IMR-90 (cell line): ENCODE measurements at regions not wholly inside any gene's neighbourhood (a gene's known extent, or its start where the extent isn't known, plus 50 kb on each side); places are given as distances from the start of the nearest gene placed in this dataset.

Experiments used
- ATAC-seq: fragments of 200-7000 bp; cut with Tn5 transposase; 2 replicates; pipeline ENCODE4 v1.9.1; 2020; ENCODE audit warnings: low read depth, mild to moderate bottlenecking, moderate library complexity
- BruUV-seq: library from RNA; stranded (reverse); fragments of 400-500 nt; replicated peaks from 2 replicates; lab custom pipeline; 2021; lab: Mats Ljungman, UMichigan
- CTCF ChIA-PET: fragments of 300-600 bp; formaldehyde crosslinking; extraction: SDS; loops from one replicate; lab custom pipeline; 2021; ENCODE audit warnings: antibody characterized with exemption; lab: Yijun Ruan, JAX
- POLR2A ChIA-PET: fragments of 300-600 bp; sonication (Branson Sonifier 250); formaldehyde crosslinking; loops from one replicate; lab custom pipeline; 2022; ENCODE audit warnings: antibody characterized with exemption; ENCODE audit not compliant: unreplicated experiment; lab: Charles Lee
- DNase-seq: peaks from one replicate; pipeline ENCODE4 v3.0.0; 2013
- H2AFZ ChIP-seq: replicated peaks from 2 replicates; pipeline ENCODE3; 2013; ENCODE audit warnings: low read length, mild to moderate bottlenecking; ENCODE audit not compliant: poor library complexity
- H2AK5ac ChIP-seq: 2 replicates; pipeline ENCODE4 v1.6.1; 2013; ENCODE audit warnings: low read depth, low read length, inconsistent platforms
- H2AK9ac ChIP-seq: replicated peaks from 2 replicates; pipeline ENCODE3; 2013; ENCODE audit warnings: mild to moderate bottlenecking, low read depth, low read length, moderate library complexity; ENCODE audit not compliant: poor library complexity
- H2BK120ac ChIP-seq: 2 replicates; pipeline ENCODE4 v1.6.1; 2013; ENCODE audit warnings: low read depth, low read length, inconsistent platforms
- H2BK15ac ChIP-seq: 3 replicates; pipeline ENCODE4 v1.6.1; 2013; ENCODE audit warnings: low read depth, low read length, inconsistent platforms
- H2BK20ac ChIP-seq: 2 replicates; pipeline ENCODE4 v1.6.1; 2013; ENCODE audit warnings: low read depth, mild to moderate bottlenecking, inconsistent platforms, low read length, moderate library complexity
- H2BK5ac ChIP-seq: 2 replicates; pipeline ENCODE4 v1.6.1; 2013; ENCODE audit warnings: mild to moderate bottlenecking, low read depth, low read length, inconsistent platforms; ENCODE audit not compliant: poor library complexity, severe bottlenecking
- H3K14ac ChIP-seq: replicated peaks from 2 replicates; pipeline ENCODE4 v1.6.1; 2013; ENCODE audit warnings: low read depth, low read length, inconsistent platforms
- H3K18ac ChIP-seq: 2 replicates; pipeline ENCODE4 v1.6.1; 2013; ENCODE audit warnings: low read depth, low read length, control low read depth
- H3K23ac ChIP-seq: 2 replicates; pipeline ENCODE4 v1.6.1; 2013; ENCODE audit warnings: low read depth, low read length, inconsistent platforms
- H3K27ac ChIP-seq: 2 replicates; pipeline ENCODE4 v1.5.1; 2013; ENCODE audit warnings: mild to moderate bottlenecking, control low read depth, low read length; ENCODE audit not compliant: insufficient read depth
- H3K27me3 ChIP-seq: 2 replicates; pipeline ENCODE4 v1.6.1; 2013; ENCODE audit warnings: low read length; ENCODE audit not compliant: control insufficient read depth, insufficient read depth
- H3K36me3 ChIP-seq: 2 replicates; pipeline ENCODE4 v1.6.1; 2013; ENCODE audit warnings: low read length, mixed read lengths; ENCODE audit not compliant: control insufficient read depth, insufficient read depth
- H3K4ac ChIP-seq: 2 replicates; pipeline ENCODE4 v1.6.1; 2013; ENCODE audit warnings: low read depth, low read length, inconsistent platforms
- H3K4me1 ChIP-seq: 2 replicates; pipeline ENCODE4 v1.6.1; 2013; ENCODE audit warnings: low read length, mixed read lengths; ENCODE audit not compliant: control insufficient read depth, insufficient read depth
- H3K4me2 ChIP-seq: 2 replicates; pipeline ENCODE4 v1.6.1; 2013; ENCODE audit warnings: low read depth, mild to moderate bottlenecking, control low read depth, low read length, moderate library complexity
- H3K4me3 ChIP-seq: 2 replicates; pipeline ENCODE4 v1.5.1; 2013; ENCODE audit warnings: low read depth, mild to moderate bottlenecking, control low read depth, low read length, moderate library complexity; ENCODE audit not compliant: insufficient read depth
- H3K56ac ChIP-seq: 2 replicates; pipeline ENCODE4 v1.6.1; 2013; ENCODE audit warnings: low read length, inconsistent platforms; ENCODE audit not compliant: insufficient read depth; ENCODE audit errors: extremely low read depth
- H3K79me1 ChIP-seq, 2 experiments: 2 replicates each; pipeline ENCODE4 v1.6.1; 2013; ENCODE audit warnings: low read length in 2 of 2, inconsistent platforms in 1 of 2, low read depth in 1 of 2
- H3K9ac ChIP-seq: 2 replicates; pipeline ENCODE4 v1.6.1; 2013; ENCODE audit warnings: low read depth, low read length, control low read depth
- H3K9me1 ChIP-seq: 2 replicates; pipeline ENCODE4 v1.6.1; 2013; ENCODE audit warnings: low read length, inconsistent platforms; ENCODE audit not compliant: insufficient read depth
- H3K9me3 ChIP-seq: 2 replicates; pipeline ENCODE4 v1.6.1; 2013; ENCODE audit warnings: low read length; ENCODE audit not compliant: control insufficient read depth, insufficient read depth
- H4K20me1 ChIP-seq: 2 replicates; pipeline ENCODE4 v1.6.1; 2013; ENCODE audit warnings: low read length, inconsistent platforms; ENCODE audit not compliant: insufficient read depth
- H4K5ac ChIP-seq: 2 replicates; pipeline ENCODE4 v1.6.1; 2013; ENCODE audit warnings: mild to moderate bottlenecking, low read depth, low read length, control low read depth
- H4K8ac ChIP-seq, 2 experiments: 2 replicates each; pipeline ENCODE4 v1.6.1; 2013; ENCODE audit warnings: low read depth in 2 of 2, low read length in 2 of 2, control low read depth in 1 of 2, inconsistent platforms in 1 of 2
- H4K91ac ChIP-seq: 2 replicates; pipeline ENCODE4 v1.6.1; 2013; ENCODE audit warnings: low read depth, low read length, inconsistent platforms; ENCODE audit not compliant: insufficient read depth
- CTCF ChIP-seq: conservative IDR thresholded peaks from 2 replicates; pipeline ENCODE4 v1.5.1; 2012; ENCODE audit warnings: mild to moderate bottlenecking, low read depth, low read length, improper control_type of control experiment
- MXI1 ChIP-seq: IDR thresholded peaks from 2 replicates; pipeline ENCODE4 v1.6.1; 2012; ENCODE audit warnings: low read depth, mild to moderate bottlenecking, low read length, moderate library complexity, borderline replicate concordance
- NFE2L2 ChIP-seq: fragments of 150-350 bp; IDR thresholded peaks from 2 replicates; pipeline ENCODE4 v1.6.1; 2016; ENCODE audit warnings: low read depth, mild to moderate bottlenecking, low read length
- WGBS, 2 experiments: methylation state at CpG; one replicate each; pipeline versions ENCODE4 v1.1.5 to v1.1.7; 2013; ENCODE audit warnings: missing lambda C conversion rate in 2 of 2; ENCODE audit not compliant: insufficient read length in 1 of 2; ENCODE audit errors: extremely low coverage in 2 of 2; 5-methylcytosine and 5-hydroxymethylcytosine counted together
- dilution Hi-C: fragments of 300-500 bp; cut with HindIII; formaldehyde crosslinking; loops from one replicate; pipeline ENCODE4 v1.14.3; 2018; ENCODE audit warnings: low sequenced_read_pairs; ENCODE audit not compliant: unreplicated experiment
- in situ Hi-C: fragments of 300-500 bp; cut with MboI; formaldehyde crosslinking; loops from 3 replicates; pipeline ENCODE4 v1.14.3; 2019; ENCODE audit warnings: low sequenced_read_pairs, inconsistent platforms, mixed read lengths
- intact Hi-C: fragments of 100-400 bp; cut with micrococcal nuclease; formaldehyde crosslinking; loops from 2 replicates; pipeline ENCODE4 v1.10.0; 2022

- DNase-seq (no peak), ATAC-seq (no peak)
- H2BK20ac ChIP-seq = no peak overlapping the region
- no peak overlapping the region for H3K14ac ChIP-seq
- H3K79me1 ChIP-seq = no peaks in the 10 kb centered on the region
- intact Hi-C loops = no loop called here
- dilution Hi-C loops = no loop called here
- H2BK5ac ChIP-seq = no peak overlapping the region
- H3K27ac ChIP-seq = no peak overlapping the region
- H3K23ac ChIP-seq = no peak overlapping the region
- TF ChIP-seq NFE2L2 = no peak
- TF ChIP-seq MXI1 = no peak
- no peak for TF ChIP-seq CTCF
- no CpG with 5 or more reads among the region's 5 CpGs for WGBS, 2 experiments
- H2BK120ac ChIP-seq = no peak overlapping the region
- no peaks in the 10 kb centered on the region for H3K9me1 ChIP-seq
- no peak overlapping the region for H3K4me3 ChIP-seq
- no peak overlapping the region for H2AK5ac ChIP-seq
- no peaks in the 10 kb centered on the region for H3K27me3 ChIP-seq
- no TSS peak for BruUV-seq
- in situ Hi-C loops = no loop called here
- no peak overlapping the region for H2BK15ac ChIP-seq
- H3K4ac ChIP-seq = no peak overlapping the region
- H3K9me3 ChIP-seq = peaks cover 11% of the 10 kb centered on the region
- H2AFZ ChIP-seq = no peak overlapping the region
- no peak overlapping the region for H2AK9ac ChIP-seq
- no peaks in the 10 kb centered on the region for H4K20me1 ChIP-seq
- CTCF ChIA-PET = no interaction called here
- POLR2A ChIA-PET = no interaction called here
- no peak overlapping the region for H3K56ac ChIP-seq
- no peak overlapping the region for H4K8ac ChIP-seq
- no peak overlapping the region for H4K5ac ChIP-seq
- H3K18ac ChIP-seq = no peak overlapping the region
- H4K91ac ChIP-seq = no peak overlapping the region
- H3K9ac ChIP-seq = no peak overlapping the region
- H3K4me1 ChIP-seq = no peaks in the 10 kb centered on the region
- H3K4me2 ChIP-seq = no peak overlapping the region
- no peaks in the 10 kb centered on the region for H3K36me3 ChIP-seq
These were observed 128.5 kb upstream of the TMEM18 start for GRCh38 chr2:805664-806063.
